DOHH2 (cell line): ENCODE measurements at regions not wholly inside any gene's neighbourhood (a gene's known extent, or its start where the extent isn't known, plus 50 kb on each side); places are given as distances from the start of the nearest gene placed in this dataset.

Experiments used
- CTCF ChIP-seq: fragments of 200-600 bp; sonication (generic); IDR thresholded peaks from one replicate; pipeline ENCODE4 v1.5.1; 2014; ENCODE audit warnings: antibody characterized with exemption, mild to moderate bottlenecking, low read depth, low read length; ENCODE audit not compliant: poor library complexity, severe bottlenecking
- EZH2phosphoT487 ChIP-seq: fragments of 200-600 bp; sonication (generic); IDR thresholded peaks from 2 replicates; pipeline ENCODE4 v1.6.1; 2017; ENCODE audit warnings: borderline replicate concordance, mild to moderate bottlenecking, antibody characterized with exemption, low read length, moderate library complexity, mixed read lengths

GRCh38 chr11:33608386-33608785 lies 92.2 kb downstream of the C11orf91 start:
- TF ChIP-seq CTCF (no peak), EZH2phosphoT487 (no peak)
